PC-3 (cell line): ENCODE measurements at regions not wholly inside any gene's neighbourhood (a gene's known extent, or its start where the extent isn't known, plus 50 kb on each side); places are given as distances from the start of the nearest gene placed in this dataset.

Source experiments
- ATAC-seq: fragments of 200-7000 bp; cut with Tn5 transposase; 2 replicates; pipeline ENCODE4 v1.9.1; 2020; ENCODE audit warnings: mild to moderate bottlenecking, moderate library complexity
- BruUV-seq: library from RNA; stranded (reverse); fragments of 400-500 nt; replicated peaks from 2 replicates; lab custom pipeline; 2021; lab: Mats Ljungman, UMichigan
- CTCF ChIA-PET: fragments of 300-600 bp; sonication (Branson Sonifier 250); formaldehyde crosslinking; loops from one replicate; lab custom pipeline; 2022; ENCODE audit warnings: antibody characterized with exemption; lab: Charles Lee
- POLR2A ChIA-PET: fragments of 300-600 bp; sonication (Branson Sonifier 250); formaldehyde crosslinking; loops from one replicate; lab custom pipeline; 2022; ENCODE audit warnings: antibody characterized with exemption; ENCODE audit not compliant: unreplicated experiment; lab: Charles Lee
- DNase-seq: peaks from one replicate; pipeline ENCODE4 v3.0.0-alpha.2; 2015
- H2AFZ ChIP-seq: fragments of 300-600 bp; sonication (generic); 2 replicates; pipeline ENCODE4 v1.6.0; 2016; ENCODE audit warnings: antibody characterized with exemption, low read length
- H3F3A ChIP-seq: fragments of 300-600 bp; sonication (generic); one replicate; pipeline ENCODE4 v1.6.0; 2017; ENCODE audit warnings: antibody characterized with exemption, low read length, control low read depth, mild to moderate bottlenecking; ENCODE audit not compliant: unreplicated experiment
- H3K27ac ChIP-seq: fragments of 300-600 bp; sonication (generic); 2 replicates; pipeline ENCODE4 v1.5.1; 2016; ENCODE audit warnings: mild to moderate bottlenecking, low read length
- H3K27me3 ChIP-seq: fragments of 300-600 bp; sonication (generic); 2 replicates; pipeline ENCODE4 v1.6.1; 2016; ENCODE audit warnings: low read length, mixed read lengths
- H3K36me3 ChIP-seq: fragments of 300-600 bp; sonication (generic); 2 replicates; pipeline ENCODE4 v1.6.1; 2016; ENCODE audit warnings: low read depth, mixed run types, low read length, mixed read lengths
- H3K4me1 ChIP-seq: fragments of 300-600 bp; sonication (generic); 2 replicates; pipeline ENCODE4 v1.5.1; 2016; ENCODE audit warnings: low read length; ENCODE audit not compliant: insufficient read depth
- H3K4me2 ChIP-seq: fragments of 300-600 bp; sonication (generic); 2 replicates; pipeline ENCODE4 v1.6.0; 2016; ENCODE audit warnings: low read length
- H3K4me3 ChIP-seq: fragments of 300-600 bp; sonication (generic); 2 replicates; pipeline ENCODE4 v1.5.1; 2016; ENCODE audit warnings: mild to moderate bottlenecking, low read length, mixed read lengths
- H3K79me2 ChIP-seq: fragments of 300-600 bp; sonication (generic); 2 replicates; pipeline ENCODE4 v1.6.1; 2017; ENCODE audit warnings: low read length, mixed read lengths
- H3K9ac ChIP-seq: fragments of 300-600 bp; sonication (generic); 2 replicates; pipeline ENCODE4 v1.6.0; 2016; ENCODE audit warnings: mild to moderate bottlenecking, low read length
- H3K9me2 ChIP-seq: fragments of 300-600 bp; sonication (generic); replicated peaks from 2 replicates; pipeline ENCODE4 v1.6.1; 2016; ENCODE audit warnings: mixed run types, low read length, mixed read lengths
- H3K9me3 ChIP-seq: fragments of 300-600 bp; sonication (generic); 2 replicates; pipeline ENCODE4 v1.6.1; 2016; ENCODE audit warnings: low read length, mixed read lengths
- H4K20me1 ChIP-seq: fragments of 300-600 bp; sonication (generic); 2 replicates; pipeline ENCODE4 v1.6.1; 2016; ENCODE audit warnings: low read length, mixed read lengths
- EZH2 ChIP-seq: fragments of 300-600 bp; sonication (generic); IDR thresholded peaks from one replicate; pipeline ENCODE4 v1.6.1; 2017; ENCODE audit warnings: antibody characterized with exemption, mild to moderate bottlenecking, low read length; ENCODE audit not compliant: unreplicated experiment
- EZH2phosphoT487 ChIP-seq: fragments of 300-600 bp; sonication (generic); IDR thresholded peaks from 2 replicates; pipeline ENCODE4 v1.6.1; 2018; ENCODE audit warnings: mild to moderate bottlenecking, antibody characterized with exemption, low read length, borderline replicate concordance
- intact Hi-C: fragments of 100-400 bp; cut with micrococcal nuclease; formaldehyde crosslinking; loops from 2 replicates; pipeline ENCODE4 v1.9.0; 2023
- TF ChIP-seq, protein P1 (sequence below): fragments of 300-600 bp; sonication (generic); conservative IDR thresholded peaks from 2 replicates; pipeline ENCODE4 v1.5.1; 2017; ENCODE audit warnings: antibody characterized with exemption, low read depth, mild to moderate bottlenecking, low read length

DNA sequence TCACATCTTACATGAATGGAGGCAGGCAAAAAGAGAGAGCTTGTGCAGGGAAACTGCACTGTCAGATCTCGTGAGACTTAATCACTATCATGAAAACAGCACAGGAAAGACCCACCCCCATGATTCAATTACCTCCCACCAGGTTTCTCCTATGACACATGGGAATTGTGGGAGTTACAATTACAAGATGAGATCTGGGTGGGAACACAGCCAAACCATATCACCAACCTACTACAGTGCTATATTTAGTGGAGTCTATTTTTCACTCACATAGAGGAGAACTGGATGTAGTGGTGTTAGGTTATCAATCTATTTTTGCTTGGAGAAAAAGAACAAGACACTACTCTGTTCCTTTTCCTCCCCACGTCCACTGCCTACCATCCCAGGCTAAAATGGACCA lies 276.6 kb downstream of the KCTD12 start:
- ATAC-seq (no peak), DNase-seq (no peak)
- Histone ChIP-seq H3K9me3 (no peaks in the 10 kb centered on the region), H3K27ac (no peak overlapping the region), H3K27me3 (no peaks in the 10 kb centered on the region), H3K4me2 (no peak overlapping the region), H3K36me3 (no peaks in the 10 kb centered on the region), H4K20me1 (no peaks in the 10 kb centered on the region), H3K9ac (no peak overlapping the region), H3K79me2 (no peaks in the 10 kb centered on the region), H3F3A (no peaks in the 10 kb centered on the region), H3K4me1 (no peaks in the 10 kb centered on the region), H3K4me3 (no peak overlapping the region), H3K9me2 (no peaks in the 10 kb centered on the region), H2AFZ (no peak overlapping the region)
- ChIA-PET POLR2A (no interaction called here), CTCF (no interaction called here)
- intact Hi-C loops = no loop called here
- TF ChIP-seq EZH2 (no peak), EZH2phosphoT487 (no peak)
- TF ChIP-seq, protein P1, sequence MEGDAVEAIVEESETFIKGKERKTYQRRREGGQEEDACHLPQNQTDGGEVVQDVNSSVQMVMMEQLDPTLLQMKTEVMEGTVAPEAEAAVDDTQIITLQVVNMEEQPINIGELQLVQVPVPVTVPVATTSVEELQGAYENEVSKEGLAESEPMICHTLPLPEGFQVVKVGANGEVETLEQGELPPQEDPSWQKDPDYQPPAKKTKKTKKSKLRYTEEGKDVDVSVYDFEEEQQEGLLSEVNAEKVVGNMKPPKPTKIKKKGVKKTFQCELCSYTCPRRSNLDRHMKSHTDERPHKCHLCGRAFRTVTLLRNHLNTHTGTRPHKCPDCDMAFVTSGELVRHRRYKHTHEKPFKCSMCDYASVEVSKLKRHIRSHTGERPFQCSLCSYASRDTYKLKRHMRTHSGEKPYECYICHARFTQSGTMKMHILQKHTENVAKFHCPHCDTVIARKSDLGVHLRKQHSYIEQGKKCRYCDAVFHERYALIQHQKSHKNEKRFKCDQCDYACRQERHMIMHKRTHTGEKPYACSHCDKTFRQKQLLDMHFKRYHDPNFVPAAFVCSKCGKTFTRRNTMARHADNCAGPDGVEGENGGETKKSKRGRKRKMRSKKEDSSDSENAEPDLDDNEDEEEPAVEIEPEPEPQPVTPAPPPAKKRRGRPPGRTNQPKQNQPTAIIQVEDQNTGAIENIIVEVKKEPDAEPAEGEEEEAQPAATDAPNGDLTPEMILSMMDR = no peak
- no TSS peak for BruUV-seq

DNA sequence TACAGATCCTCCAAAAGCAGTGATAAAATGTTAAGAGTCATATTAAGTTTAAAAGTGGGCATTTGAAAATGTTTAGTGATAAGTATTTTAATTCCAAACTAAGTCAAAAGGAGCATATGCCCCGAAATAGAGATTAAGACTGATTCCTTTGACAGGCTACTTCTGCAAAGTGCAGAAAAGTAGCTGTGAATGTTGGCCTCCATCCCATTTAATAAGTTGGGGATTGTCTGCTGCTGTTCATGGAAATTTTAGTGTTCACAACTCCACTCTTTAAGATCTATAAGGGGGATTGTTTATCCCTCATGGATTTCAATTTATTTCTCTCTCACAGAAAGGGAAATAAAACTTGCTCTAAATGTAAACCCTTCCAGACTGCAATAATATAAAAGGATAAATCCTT lies 278.3 kb downstream of the KCTD12 start:
- ChIA-PET CTCF (no interaction called here), POLR2A (no interaction called here)
- Histone ChIP-seq H3K4me2 (no peak overlapping the region), H3K9ac (no peak overlapping the region), H2AFZ (no peak overlapping the region), H3K4me1 (no peaks in the 10 kb centered on the region), H3K36me3 (no peaks in the 10 kb centered on the region), H3K9me2 (no peaks in the 10 kb centered on the region), H3K4me3 (no peak overlapping the region), H3F3A (no peaks in the 10 kb centered on the region), H3K27ac (no peak overlapping the region), H3K9me3 (no peaks in the 10 kb centered on the region), H3K79me2 (no peaks in the 10 kb centered on the region), H3K27me3 (no peaks in the 10 kb centered on the region), H4K20me1 (no peaks in the 10 kb centered on the region)
- no peak for DNase-seq
- intact Hi-C loops = no loop called here
- TF ChIP-seq, protein P1 = no peak
- no peak for TF ChIP-seq EZH2phosphoT487
- no peak for TF ChIP-seq EZH2
- no peak for ATAC-seq
- no TSS peak for BruUV-seq

DNA sequence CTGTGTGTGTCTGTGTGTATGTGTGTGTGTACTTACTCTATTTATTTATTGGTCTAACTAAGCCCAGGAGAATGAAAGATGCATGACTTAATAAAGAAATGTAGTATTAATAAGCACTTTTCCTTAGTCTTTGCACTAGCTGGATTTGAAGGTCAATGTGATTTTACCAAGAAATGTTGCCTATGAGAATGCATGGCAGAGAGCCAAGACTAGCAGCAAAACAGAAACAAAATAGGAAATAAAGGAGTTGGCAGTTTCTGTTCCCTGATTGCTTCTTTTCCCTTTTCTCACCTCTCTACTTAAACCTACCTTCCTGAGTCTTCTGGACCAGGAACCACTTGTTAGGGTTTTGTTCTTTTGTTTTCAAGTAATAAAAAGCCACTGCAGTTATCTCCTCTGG lies 286.1 kb downstream of the KCTD12 start:
- no peak overlapping the region for H3K4me3 ChIP-seq
- DNase-seq (no peak), ATAC-seq (no peak)
- H3K27me3 ChIP-seq = no peaks in the 10 kb centered on the region
- CTCF ChIA-PET = no interaction called here
- no peaks in the 10 kb centered on the region for H3K9me2 ChIP-seq
- intact Hi-C loops = no loop called here
- no peak overlapping the region for H3K27ac ChIP-seq
- POLR2A ChIA-PET = no interaction called here
- H3F3A ChIP-seq = no peaks in the 10 kb centered on the region
- no peaks in the 10 kb centered on the region for H3K9me3 ChIP-seq
- H2AFZ ChIP-seq = no peak overlapping the region
- TF ChIP-seq EZH2phosphoT487 = no peak
- TF ChIP-seq, protein P1 = no peak
- TF ChIP-seq EZH2 = no peak
- BruUV-seq = no TSS peak
- no peaks in the 10 kb centered on the region for H3K79me2 ChIP-seq
- H3K9ac ChIP-seq = no peak overlapping the region
- H4K20me1 ChIP-seq = no peaks in the 10 kb centered on the region
- no peak overlapping the region for H3K4me2 ChIP-seq
- no peaks in the 10 kb centered on the region for H3K36me3 ChIP-seq
- no peaks in the 10 kb centered on the region for H3K4me1 ChIP-seq
